IPS-18a (cell line): ENCODE measurements at regions not wholly inside any gene's neighbourhood (a gene's known extent, or its start where the extent isn't known, plus 50 kb on each side); places are given as distances from the start of the nearest gene placed in this dataset.

Source experiments
- H3K27ac ChIP-seq: one replicate; pipeline ENCODE4 v1.5.1; 2013; ENCODE audit warnings: low read length
- H3K27me3 ChIP-seq: one replicate; pipeline ENCODE4 v1.6.1; 2013; ENCODE audit warnings: mild to moderate bottlenecking, low read length; ENCODE audit not compliant: control insufficient read depth, insufficient read depth
- H3K36me3 ChIP-seq: one replicate; pipeline ENCODE4 v1.6.1; 2013; ENCODE audit warnings: low read depth, low read length; ENCODE audit not compliant: control insufficient read depth
- H3K4me1 ChIP-seq: one replicate; pipeline ENCODE4 v1.6.1; 2013; ENCODE audit warnings: low read depth, low read length; ENCODE audit not compliant: control insufficient read depth
- H3K4me3 ChIP-seq: one replicate; pipeline ENCODE4 v1.5.1; 2013; ENCODE audit warnings: low read length
- H3K9ac ChIP-seq: one replicate; pipeline ENCODE4 v1.6.1; 2013; ENCODE audit warnings: mild to moderate bottlenecking, low read length, moderate library complexity
- H3K9me3 ChIP-seq: one replicate; pipeline ENCODE4 v1.6.1; 2013; ENCODE audit warnings: low read depth, low read length; ENCODE audit not compliant: control insufficient read depth

DNA sequence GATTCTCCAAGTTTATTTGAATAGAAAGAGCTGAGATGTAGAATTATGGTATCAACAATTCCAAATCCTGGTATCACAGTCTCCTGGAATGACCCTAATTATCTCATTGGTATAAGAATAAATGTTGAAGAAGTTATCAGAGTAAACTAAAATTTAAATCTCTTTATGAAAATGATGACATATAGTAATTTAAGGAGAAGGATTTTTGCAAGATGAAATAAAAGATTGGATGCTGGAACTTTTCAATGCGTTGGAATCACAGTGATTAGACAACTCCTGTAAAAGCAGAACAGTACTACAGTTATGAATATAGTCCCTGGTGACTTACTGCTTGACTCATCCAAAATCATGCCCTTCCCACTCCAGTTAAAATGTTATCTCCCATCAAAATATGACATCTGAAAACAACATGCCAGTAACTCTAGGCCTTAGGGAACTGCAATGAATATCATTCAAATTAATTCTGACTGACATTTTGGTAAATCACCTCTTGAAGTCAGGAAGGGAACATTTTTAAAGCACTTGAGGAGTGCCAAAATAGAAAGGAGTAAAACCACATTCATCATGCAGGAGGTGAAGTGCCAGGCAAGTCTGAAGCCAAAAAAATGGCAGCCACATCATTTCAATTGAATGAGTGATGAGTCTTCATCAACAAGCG lies 197.8 kb upstream of the PRKD1 start:
- Histone ChIP-seq H3K27ac (no peak overlapping the region), H3K27me3 (no peaks in the 10 kb centered on the region), H3K9ac (no peak overlapping the region), H3K4me1 (no peaks in the 10 kb centered on the region), H3K36me3 (no peaks in the 10 kb centered on the region), H3K9me3 (no peaks in the 10 kb centered on the region), H3K4me3 (no peak overlapping the region)

DNA sequence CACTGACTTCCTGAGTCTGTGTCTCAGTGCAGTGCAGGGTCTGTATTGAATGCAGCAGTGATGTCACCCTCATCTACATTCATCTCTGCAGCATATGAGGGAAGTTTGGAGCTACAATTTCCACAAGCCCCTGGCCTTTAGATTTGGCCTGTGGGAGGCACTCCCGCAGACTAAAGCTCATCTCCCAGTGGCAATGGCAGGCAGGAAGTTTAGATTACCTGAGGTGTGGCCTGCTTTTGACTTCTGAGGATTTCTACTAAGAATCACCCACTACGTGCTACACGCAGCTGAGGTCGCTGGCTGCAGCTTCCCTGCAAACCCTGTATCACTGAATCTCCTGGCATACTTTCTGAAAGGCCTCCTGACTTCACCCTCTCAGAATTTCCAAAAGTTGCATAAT lies 202.2 kb upstream of the PRKD1 start:
- H3K4me1 ChIP-seq, result no peaks in the 10 kb centered on the region
- no peak overlapping the region for H3K27ac ChIP-seq
- H3K4me3 ChIP-seq, result no peak overlapping the region
- H3K27me3 ChIP-seq, result no peaks in the 10 kb centered on the region
- no peak overlapping the region for H3K9ac ChIP-seq
- H3K9me3 ChIP-seq, result no peaks in the 10 kb centered on the region
- H3K36me3 ChIP-seq, result no peaks in the 10 kb centered on the region

DNA sequence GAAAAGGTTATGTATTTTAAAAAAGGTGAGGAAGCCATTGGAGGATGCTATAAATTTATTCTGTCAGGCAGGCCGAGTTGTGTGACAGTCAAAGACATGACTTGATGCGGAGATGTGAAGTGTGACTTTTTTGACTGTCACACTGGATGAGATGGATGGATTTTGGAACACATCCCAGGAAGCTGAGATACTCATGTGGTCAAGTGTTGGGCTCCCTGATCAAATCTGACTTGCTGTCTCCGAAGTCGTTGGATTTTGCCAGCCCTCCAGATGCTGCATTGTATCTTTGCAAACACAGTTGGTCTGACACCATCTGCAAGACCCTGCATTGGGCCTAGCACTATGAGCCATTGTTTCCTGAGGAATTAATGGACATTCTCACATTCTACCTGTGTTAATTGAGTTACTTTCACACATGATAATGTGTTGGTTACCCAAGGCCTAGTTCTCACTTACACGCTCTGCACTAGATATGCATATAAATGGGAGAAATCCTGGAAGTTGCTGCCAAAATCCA lies 204.0 kb upstream of the PRKD1 start:
- Histone ChIP-seq H3K4me3 (no peak overlapping the region), H3K9me3 (no peaks in the 10 kb centered on the region), H3K27me3 (no peaks in the 10 kb centered on the region), H3K27ac (no peak overlapping the region), H3K4me1 (no peaks in the 10 kb centered on the region), H3K9ac (no peak overlapping the region), H3K36me3 (no peaks in the 10 kb centered on the region)

DNA sequence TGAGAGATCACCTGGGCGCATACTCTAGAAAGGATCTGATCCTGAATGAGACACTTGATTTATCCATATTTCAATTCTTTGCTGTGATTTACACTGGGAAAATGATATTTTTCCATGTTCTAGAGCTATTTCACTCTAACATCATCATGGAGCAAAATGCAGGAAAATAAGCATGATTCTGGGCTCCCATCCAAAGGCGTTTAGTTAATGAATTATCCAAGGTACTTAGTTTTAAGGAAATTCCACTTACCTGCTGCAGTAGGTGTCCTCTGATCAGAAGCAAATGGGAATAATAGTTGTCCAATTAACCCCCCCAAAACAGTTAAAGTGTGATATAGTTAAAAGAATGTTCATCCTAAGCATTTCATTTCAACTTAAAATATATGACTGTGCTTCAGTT lies 204.5 kb upstream of the PRKD1 start:
- no peaks in the 10 kb centered on the region for H3K27me3 ChIP-seq
- H3K27ac ChIP-seq, result no peak overlapping the region
- H3K4me1 ChIP-seq, result no peaks in the 10 kb centered on the region
- no peak overlapping the region for H3K4me3 ChIP-seq
- no peak overlapping the region for H3K9ac ChIP-seq
- no peaks in the 10 kb centered on the region for H3K36me3 ChIP-seq
- H3K9me3 ChIP-seq, result no peaks in the 10 kb centered on the region

DNA sequence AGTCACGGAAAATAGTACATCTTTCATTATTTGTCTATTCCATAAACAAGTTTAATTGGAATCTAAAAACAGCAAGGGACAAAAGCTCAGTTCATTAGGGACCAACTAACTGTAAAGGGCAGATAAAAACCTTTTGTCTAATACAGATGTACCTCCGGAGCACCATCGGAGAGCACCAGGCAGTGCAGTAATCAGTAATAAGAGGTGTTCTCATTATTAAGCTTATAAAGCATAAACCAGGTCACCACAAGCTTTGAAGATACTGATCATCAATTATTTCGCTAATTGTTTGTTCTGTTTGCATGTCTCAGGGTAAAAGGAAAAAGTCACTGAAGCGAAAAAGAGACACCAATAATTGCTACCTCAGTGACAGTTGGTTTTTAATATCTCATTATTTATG lies 207.3 kb upstream of the PRKD1 start:
- Histone ChIP-seq H3K27me3 (no peaks in the 10 kb centered on the region), H3K36me3 (no peaks in the 10 kb centered on the region), H3K9ac (no peak overlapping the region), H3K9me3 (no peaks in the 10 kb centered on the region), H3K4me1 (no peaks in the 10 kb centered on the region), H3K27ac (no peak overlapping the region), H3K4me3 (no peak overlapping the region)

DNA sequence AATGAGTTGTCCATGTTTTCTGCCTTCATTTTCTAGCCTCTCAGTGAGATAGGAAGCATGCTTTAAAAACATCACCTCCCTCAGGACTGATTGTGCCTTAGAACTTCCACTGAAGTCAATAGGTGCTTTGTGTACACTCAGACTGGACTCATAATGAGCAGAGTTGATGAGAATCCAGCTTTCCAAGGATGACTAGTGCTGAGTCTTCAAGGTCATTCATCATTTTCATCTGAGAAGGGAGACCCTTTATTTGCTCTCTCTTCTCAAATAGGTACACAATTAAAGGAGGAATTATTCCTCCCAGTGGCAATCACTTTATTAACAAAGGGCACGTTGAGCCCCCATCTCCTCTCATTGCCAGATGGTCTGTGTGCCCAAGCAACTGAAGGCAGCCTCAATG lies 210.9 kb upstream of the PRKD1 start:
- no peaks in the 10 kb centered on the region for H3K36me3 ChIP-seq
- H3K9ac ChIP-seq, result no peak overlapping the region
- H3K27me3 ChIP-seq, result no peaks in the 10 kb centered on the region
- no peak overlapping the region for H3K27ac ChIP-seq
- no peak overlapping the region for H3K4me3 ChIP-seq
- H3K4me1 ChIP-seq, result no peaks in the 10 kb centered on the region
- no peaks in the 10 kb centered on the region for H3K9me3 ChIP-seq

DNA sequence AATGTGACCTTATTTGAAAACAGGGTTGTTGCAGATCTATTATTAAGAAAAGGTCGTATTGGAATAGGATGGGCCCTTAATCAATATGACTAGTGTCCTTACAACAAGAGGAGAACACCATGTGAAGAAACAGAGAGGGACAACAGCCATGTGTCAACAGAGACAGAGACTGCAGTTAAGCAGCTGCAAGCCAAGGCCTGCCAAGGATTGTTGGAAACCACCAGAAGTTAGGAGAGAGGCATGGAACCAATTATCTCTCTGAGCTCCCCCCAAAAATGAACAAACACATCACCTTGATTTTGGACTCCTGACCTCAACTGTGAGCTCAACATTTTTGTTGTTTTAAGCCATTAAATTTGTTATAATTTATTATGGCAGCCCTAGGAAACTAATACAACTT lies 214.6 kb upstream of the PRKD1 start:
- H3K9me3 ChIP-seq, result no peaks in the 10 kb centered on the region
- no peak overlapping the region for H3K9ac ChIP-seq

DNA sequence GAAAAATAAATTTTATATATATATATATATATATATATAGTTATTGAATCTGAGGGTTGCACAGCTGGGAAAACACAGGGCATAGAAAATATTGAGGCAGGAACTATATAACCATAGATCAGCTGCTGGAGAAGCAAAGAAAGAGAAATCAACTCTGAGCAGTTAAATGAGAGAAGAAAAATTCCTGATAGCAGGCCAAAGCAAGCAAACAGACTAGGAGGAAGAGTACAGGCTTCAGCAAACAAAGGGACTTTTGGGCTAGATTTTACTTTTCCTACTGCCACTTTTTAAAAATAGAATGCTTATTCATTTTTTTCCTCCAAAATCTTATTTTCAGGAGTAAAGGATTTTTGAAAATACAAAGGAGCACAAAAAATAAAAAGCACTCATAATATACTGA lies 216.0 kb upstream of the PRKD1 start:
- no peak overlapping the region for H3K4me3 ChIP-seq
- H3K9ac ChIP-seq, result no peak overlapping the region
- no peaks in the 10 kb centered on the region for H3K4me1 ChIP-seq
- H3K27ac ChIP-seq, result no peak overlapping the region
- H3K9me3 ChIP-seq, result no peaks in the 10 kb centered on the region
- H3K36me3 ChIP-seq, result no peaks in the 10 kb centered on the region
- H3K27me3 ChIP-seq, result no peaks in the 10 kb centered on the region

More for the DNA sequence above, 214.6 kb upstream of the PRKD1 start:
- Histone ChIP-seq H3K27me3 (no peaks in the 10 kb centered on the region), H3K4me3 (no peak overlapping the region), H3K36me3 (no peaks in the 10 kb centered on the region), H3K4me1 (no peaks in the 10 kb centered on the region), H3K27ac (no peak overlapping the region)

DNA sequence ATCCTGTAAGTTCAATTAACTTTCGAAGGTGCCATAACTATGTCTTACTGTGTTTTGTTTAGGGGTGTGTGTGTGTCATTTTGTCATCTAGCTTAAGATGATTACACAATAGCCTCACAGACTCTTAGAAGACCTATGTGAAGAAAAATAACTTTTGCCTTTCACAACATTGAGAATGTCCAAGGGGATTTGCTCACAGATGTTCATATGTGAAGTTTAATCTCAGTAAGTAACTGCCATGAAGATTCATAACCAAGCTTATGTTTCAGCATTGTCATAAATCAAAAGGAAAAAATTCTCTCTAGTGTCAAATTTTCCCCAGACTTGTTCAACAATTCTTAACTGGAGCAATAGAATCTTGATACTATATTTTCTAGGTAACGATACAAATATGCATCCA lies 226.1 kb upstream of the PRKD1 start:
- H3K36me3 ChIP-seq, result no peaks in the 10 kb centered on the region
- H3K9ac ChIP-seq, result no peak overlapping the region
- no peaks in the 10 kb centered on the region for H3K9me3 ChIP-seq
- H3K27me3 ChIP-seq, result no peaks in the 10 kb centered on the region
- peaks cover 9% of the 10 kb centered on the region for H3K4me1 ChIP-seq
- no peak overlapping the region for H3K27ac ChIP-seq
- H3K4me3 ChIP-seq, result no peak overlapping the region

DNA sequence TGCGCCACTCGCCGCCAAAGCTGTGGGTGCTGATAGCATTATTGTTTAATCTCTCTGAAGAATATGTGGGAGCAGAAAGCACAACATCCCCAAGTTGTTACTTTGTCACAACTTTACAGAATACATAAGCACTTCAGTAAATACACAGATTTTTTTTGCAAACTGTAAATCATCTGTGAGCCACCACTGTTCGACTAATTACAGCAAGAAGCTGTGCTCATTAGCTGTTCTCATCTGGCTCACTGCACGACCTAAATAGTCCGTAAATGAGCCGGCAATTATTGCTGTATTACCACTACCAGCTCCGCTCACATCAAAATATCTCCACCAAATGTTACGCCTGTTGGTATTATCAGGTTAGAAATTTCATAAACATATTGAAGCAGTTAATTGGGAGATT lies 228.9 kb upstream of the PRKD1 start:
- Histone ChIP-seq H3K27me3 (no peaks in the 10 kb centered on the region), H3K27ac (no peak overlapping the region), H3K9me3 (no peaks in the 10 kb centered on the region), H3K9ac (no peak overlapping the region), H3K4me3 (no peak overlapping the region), H3K36me3 (no peaks in the 10 kb centered on the region), H3K4me1 (peaks cover 9% of the 10 kb centered on the region)

DNA sequence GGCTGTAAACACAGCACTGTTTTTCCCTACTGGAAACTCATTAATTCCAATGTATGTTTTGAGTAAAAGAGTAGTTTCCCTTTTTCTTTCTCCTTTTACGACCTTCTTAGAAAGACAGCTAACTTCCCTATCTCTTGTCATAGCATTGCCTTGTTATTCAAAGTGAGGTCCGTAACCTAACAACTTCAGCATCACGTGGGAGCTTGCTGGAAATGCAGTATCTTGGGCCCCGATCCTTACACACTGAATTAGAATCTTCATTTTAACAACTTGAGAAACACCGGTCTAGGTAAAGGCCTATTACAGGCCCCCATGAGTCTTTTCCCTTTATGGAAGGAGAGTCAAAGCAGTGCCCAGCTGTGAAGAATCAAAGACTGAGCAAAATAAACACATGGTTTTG lies 230.7 kb upstream of the PRKD1 start:
- no peaks in the 10 kb centered on the region for H3K9me3 ChIP-seq
- H3K36me3 ChIP-seq, result no peaks in the 10 kb centered on the region
- peaks cover 9% of the 10 kb centered on the region for H3K4me1 ChIP-seq
- H3K27ac ChIP-seq, result no peak overlapping the region
- H3K4me3 ChIP-seq, result no peak overlapping the region
- H3K27me3 ChIP-seq, result no peaks in the 10 kb centered on the region
- no peak overlapping the region for H3K9ac ChIP-seq

DNA sequence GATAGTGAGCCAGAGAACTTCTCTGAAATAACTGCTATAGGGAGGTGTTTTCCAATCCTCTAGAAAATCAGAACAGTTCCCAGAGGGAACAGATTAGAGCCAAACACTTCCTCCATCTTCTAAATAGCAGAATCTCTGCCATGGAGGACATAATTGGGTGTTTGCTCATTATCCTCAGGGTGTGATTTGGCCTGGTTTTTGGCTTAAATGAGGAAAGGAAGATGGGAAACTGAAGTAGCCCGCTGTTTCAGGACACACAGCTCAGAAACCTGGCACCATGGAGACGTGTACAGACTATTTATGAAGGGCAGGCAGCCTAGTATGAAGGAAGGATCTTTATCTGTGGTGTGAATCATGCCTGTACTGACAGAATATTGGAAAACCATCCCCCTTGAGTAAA lies 231.7 kb upstream of the PRKD1 start:
- H3K9me3 ChIP-seq, result no peaks in the 10 kb centered on the region

More for the DNA sequence above, 231.7 kb upstream of the PRKD1 start:
- Histone ChIP-seq H3K27me3 (no peaks in the 10 kb centered on the region), H3K4me1 (peaks cover 9% of the 10 kb centered on the region), H3K9ac (no peak overlapping the region), H3K4me3 (no peak overlapping the region), H3K27ac (no peak overlapping the region), H3K36me3 (no peaks in the 10 kb centered on the region)
